ENCODE measurements at regions not wholly inside any gene's neighbourhood (a gene's known extent, or its start where the extent isn't known, plus 50 kb on each side); places are given as distances from the start of the nearest gene placed in this dataset.
"Not testable (repeated sequence)": the region's sequence is repeated elsewhere in the genome, so short reads cannot be mapped to it uniquely, and the experiment has no call there.

DNA sequence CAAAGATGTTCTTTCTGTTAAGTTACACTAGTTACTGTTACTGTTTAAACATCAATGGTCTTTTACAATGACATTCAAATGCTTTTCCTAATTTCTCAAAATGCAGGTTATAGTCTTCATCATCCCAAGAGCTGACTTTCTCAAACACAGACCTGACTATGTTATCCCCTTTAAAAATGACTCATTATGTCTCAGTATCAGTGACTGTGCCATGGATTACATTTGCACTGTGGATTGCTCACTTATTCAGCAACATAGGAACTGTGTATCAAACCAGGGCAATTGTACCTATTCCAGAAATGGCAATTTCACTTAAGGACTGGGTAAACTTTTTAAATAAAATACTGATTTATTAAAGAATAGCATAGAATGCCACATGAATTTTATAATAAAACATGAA is 630.2 kb upstream of the NOVA1 start:
- no peak for TF ChIP-seq POLR2A (IDR thresholded peaks at IDR 0.05; ENCODE audit: low read depth, low read length)

DNA sequence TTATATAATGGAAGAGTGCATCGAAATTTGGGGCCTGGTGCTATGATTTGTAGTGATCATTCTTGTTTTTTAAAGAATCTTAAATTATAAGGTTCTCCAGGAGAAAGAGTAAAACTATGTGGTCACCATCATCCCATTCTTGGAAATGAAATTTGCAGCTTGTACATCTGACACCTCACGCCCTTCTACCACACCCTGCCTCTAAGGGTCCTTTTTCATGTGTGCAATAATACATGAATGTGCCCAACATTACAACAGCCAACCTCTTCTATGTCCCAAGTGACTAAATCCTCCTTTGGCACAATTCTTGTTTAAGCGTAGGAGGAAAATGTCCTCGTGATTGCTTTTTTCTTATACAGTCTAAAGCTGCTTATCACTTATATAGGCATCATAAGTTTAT is 636.5 kb upstream of the NOVA1 start:
- DNase-seq (ENCODE audit: insufficient read length, low spot score) (no peak), FAIRE-seq (no peak)
- TF ChIP-seq POLR2A (IDR thresholded peaks at IDR 0.05; ENCODE audit: low read depth, low read length): no peak

More for the DNA sequence above, 630.2 kb upstream of the NOVA1 start:
- no peak for DNase-seq (ENCODE audit: insufficient read length, low spot score)
- FAIRE-seq: no peak

DNA sequence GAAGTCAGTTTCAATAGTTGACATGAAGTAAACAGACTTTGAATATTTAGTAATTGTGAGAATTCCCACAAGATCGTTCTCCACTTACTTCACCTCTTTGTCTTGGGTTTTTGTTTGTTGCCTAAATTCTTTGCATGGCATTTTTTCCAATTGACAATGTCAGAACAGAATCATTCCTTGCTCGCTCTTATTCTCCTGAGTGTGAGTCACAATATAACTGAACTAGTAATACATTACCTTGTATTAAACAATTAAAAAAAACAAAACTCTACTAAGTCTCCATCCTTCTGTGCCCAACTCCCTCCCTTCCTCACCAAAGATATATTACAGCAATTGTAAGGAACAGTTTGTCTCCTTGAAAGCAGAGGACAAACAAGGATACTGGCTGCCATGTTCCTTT is 638.8 kb upstream of the NOVA1 start:
- no peak for TF ChIP-seq POLR2A (IDR thresholded peaks at IDR 0.05; ENCODE audit: low read depth, low read length)

DNA sequence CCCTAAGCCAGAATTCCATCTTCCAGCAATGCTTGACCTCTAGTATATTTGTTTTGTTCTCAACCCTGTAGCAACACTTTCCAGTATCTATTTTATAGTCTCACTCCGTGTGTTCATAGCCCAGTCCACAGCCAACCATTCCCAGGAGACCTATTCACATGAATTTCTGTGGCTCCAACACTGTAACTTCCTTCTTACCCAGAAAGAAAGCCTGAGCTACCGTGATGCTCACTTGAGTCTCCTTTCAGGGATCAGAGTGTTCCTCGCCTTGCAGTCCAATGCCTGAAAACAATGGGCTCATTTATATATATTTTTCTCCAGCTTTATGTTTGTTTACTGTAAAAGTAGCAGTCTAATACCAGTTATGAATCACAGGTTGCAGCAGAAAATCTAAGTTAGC is 645.0 kb upstream of the NOVA1 start:
- no peak for DNase-seq (ENCODE audit: insufficient read length, low spot score)
- no peak for TF ChIP-seq POLR2A (IDR thresholded peaks at IDR 0.05; ENCODE audit: low read depth, low read length)
- no peak for FAIRE-seq

More for the DNA sequence above, 638.8 kb upstream of the NOVA1 start:
- no peak for FAIRE-seq
- no peak for DNase-seq (ENCODE audit: insufficient read length, low spot score)

DNA sequence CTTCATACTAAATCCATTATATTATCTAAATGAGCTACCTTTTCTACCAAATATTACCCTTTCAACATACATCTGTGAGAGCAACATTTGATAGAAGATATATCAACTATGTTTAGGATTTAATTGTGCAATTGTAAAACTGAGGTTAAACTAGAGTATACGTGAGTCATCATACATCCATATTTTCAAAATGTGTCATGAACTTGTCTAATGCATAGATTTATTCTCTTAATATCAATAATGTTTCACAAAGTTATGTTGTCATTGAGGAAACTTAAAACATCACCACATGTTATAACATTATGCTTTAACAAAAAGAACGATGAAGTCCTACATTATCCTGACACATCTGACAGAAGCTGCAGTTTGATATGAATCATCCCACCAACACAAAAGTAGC is 645.5 kb upstream of the NOVA1 start:
- DNase-seq (ENCODE audit: insufficient read length, low spot score) (no peak), FAIRE-seq (no peak)
- TF ChIP-seq POLR2A (IDR thresholded peaks at IDR 0.05; ENCODE audit: low read depth, low read length): no peak

DNA sequence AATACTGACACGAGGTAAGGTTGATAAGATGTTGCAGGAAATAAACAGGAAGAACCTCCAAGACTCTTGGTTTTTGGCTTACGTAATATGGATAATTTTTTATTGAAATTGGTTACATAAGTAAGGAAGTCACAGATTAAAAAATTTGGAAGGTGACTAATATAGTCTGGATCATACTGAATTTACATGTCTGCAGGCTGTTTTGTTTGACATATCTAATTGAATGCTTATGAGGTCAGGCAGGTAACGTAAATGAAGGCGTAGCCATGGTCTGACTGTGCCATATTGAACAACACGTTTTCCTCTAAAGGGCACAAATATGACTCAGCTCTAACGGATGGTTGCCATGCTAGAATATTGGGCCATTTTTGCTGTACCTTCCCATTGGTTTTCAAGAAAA is 648.1 kb upstream of the NOVA1 start:
- no peak for FAIRE-seq
- DNase-seq (ENCODE audit: insufficient read length, low spot score): no peak
- TF ChIP-seq POLR2A (IDR thresholded peaks at IDR 0.05; ENCODE audit: low read depth, low read length): no peak

DNA sequence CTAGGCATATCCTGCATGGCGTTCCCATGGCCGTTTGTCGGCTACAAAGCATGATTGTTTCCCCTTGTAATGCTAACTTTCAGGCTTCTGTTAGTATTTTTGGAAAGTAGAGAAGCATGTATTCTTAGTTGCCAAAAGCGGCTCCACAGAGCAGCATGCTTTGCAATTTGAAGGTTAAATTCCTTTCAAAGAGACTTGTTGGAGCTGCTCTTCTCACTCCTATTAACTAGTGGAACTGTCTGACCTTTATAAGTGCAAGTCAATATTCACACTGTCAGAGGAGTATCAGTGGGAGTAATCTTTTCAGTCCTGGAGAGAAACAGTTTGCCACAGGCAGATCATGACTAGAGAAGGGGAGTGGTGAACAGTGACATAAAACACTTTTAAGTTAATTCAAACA is 656.1 kb upstream of the NOVA1 start:
- TF ChIP-seq POLR2A (IDR thresholded peaks at IDR 0.05; ENCODE audit: low read depth, low read length): no peak
- no peak for FAIRE-seq

DNA sequence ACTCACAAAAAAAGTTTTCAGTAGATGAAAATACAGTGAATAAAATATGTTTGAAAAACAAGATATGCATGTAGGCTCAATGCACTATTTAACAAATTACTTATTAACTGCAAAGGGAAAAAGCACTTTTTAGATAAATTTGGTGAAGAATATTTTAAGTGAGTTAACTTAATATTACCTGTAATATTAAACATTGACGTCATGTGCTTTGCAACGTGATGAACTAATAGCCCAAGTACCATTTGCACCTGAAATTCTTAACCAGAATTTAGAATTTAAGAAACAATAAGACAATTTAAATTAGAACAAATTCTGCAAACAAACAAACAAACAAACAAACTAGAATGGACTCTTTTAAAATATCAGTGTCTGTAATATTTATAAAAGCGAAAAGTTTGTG is 659.0 kb upstream of the NOVA1 start:
- TF ChIP-seq POLR2A (IDR thresholded peaks at IDR 0.05; ENCODE audit: low read depth, low read length): no peak
- FAIRE-seq (no peak), DNase-seq (ENCODE audit: insufficient read length, low spot score) (no peak)

More for the DNA sequence above, 656.1 kb upstream of the NOVA1 start:
- DNase-seq (ENCODE audit: insufficient read length, low spot score): no peak

DNA sequence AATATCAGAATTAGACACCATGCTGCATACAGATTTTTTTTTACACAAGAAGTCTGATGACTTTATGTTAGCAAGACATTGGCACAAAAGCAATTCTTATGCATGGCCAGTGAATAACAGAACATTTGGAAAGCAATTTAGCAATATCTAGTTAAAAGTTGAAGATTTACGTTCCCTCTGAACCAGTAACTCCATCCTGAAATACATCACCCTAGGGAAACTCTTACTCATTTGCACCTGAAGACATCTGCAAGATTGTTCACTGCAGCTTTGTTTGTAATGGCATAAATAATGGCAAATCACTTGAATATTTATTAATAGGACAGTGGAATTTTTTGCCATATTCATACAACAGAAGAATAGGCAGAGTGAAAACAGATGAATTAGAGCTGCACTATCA is 670.0 kb upstream of the NOVA1 start:
- DNase-seq (ENCODE audit: insufficient read length, low spot score) (no peak), FAIRE-seq (no peak)
- TF ChIP-seq POLR2A (IDR thresholded peaks at IDR 0.05; ENCODE audit: low read depth, low read length): no peak

DNA sequence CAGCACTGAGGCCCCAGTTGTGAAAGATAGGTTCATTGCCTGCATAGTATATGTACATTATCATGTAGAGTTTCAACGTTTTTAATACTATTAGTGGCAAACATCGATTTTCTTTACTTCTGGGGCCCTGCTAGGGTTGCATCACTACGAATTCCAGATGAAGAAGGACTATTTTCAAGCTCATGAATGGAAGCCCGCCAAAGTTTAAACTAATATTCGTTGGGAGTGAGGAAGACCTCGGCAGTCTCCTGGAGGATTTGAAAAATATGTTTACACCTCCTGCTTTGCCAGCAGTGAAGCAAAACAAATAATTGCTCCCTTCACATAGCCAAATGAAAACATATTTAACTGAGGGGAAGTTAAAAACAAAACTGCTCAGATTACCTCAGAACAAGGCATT is 672.9 kb upstream of the NOVA1 start:
- DNase-seq (ENCODE audit: insufficient read length, low spot score) (no peak), FAIRE-seq (no peak)
- TF ChIP-seq POLR2A (IDR thresholded peaks at IDR 0.05; ENCODE audit: low read depth, low read length): no peak

DNA sequence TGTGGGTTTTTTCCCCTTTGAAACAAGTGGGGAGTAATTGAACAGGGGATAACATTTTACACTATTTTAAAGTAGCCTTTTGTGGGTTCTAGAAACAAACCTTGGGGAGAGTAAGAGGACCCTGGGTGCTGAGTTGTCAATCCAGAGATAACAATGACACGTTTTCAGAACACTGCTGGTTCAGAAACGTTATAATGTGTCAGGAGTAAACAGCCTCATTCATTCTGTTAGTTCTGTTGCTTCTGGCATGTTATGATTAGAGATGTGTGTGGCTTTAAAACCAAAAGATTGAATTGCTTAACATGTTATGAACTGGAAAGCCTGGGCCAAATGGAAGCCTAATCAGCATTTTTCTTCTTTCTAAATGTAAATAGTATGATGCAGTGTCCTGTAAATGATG is 680.5 kb upstream of the NOVA1 start:
- TF ChIP-seq POLR2A (IDR thresholded peaks at IDR 0.05; ENCODE audit: low read depth, low read length): no peak
- no peak for FAIRE-seq
- no peak for DNase-seq (ENCODE audit: insufficient read length, low spot score)

DNA sequence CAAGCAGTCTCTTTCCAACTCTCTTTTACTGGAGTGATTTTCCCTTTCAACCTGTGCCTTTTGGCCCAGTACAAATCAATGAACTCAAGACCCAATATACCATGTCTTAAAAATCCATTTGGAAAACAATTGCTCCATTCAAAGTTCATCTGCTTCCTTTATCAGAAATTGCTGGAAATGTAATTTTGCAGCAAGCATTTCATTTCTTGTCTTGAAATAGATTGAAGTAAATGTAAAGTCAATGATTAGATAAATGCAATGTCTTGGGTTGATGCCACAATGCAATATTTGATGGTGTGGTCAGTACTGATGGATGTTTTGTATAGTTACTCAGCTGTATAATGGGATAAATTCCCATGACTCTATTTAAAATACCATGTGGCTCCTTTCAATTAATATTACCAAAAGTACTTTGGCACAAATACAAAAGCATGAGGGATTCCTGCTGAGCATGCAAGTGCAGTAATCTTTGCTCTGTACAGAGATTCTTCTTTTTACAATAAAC is 707.7 kb upstream of the NOVA1 start:
- no peak for TF ChIP-seq POLR2A (IDR thresholded peaks at IDR 0.05; ENCODE audit: low read depth, low read length)
- FAIRE-seq (no peak), DNase-seq (ENCODE audit: insufficient read length, low spot score) (no peak)

DNA sequence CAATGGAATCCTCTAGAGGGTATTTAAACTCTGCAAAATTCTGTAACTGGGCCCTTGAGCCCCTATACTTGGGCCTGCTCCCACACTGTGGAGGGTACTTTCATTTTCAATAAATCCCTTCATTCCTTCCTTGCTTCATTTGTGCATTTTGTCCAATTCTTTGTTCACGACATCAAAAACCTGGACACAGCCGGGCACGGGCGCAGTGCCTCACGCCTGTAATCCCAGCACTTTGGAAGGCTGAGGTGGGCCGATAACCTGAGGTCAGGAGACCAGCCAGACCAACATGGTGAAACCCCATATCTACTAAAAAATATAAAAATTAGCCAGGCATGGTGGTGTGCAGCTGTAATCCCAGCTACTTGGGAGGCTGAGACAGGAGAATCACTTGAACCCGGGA is 714.9 kb upstream of the NOVA1 start:
- not testable (repeated sequence) for FAIRE-seq

DNA sequence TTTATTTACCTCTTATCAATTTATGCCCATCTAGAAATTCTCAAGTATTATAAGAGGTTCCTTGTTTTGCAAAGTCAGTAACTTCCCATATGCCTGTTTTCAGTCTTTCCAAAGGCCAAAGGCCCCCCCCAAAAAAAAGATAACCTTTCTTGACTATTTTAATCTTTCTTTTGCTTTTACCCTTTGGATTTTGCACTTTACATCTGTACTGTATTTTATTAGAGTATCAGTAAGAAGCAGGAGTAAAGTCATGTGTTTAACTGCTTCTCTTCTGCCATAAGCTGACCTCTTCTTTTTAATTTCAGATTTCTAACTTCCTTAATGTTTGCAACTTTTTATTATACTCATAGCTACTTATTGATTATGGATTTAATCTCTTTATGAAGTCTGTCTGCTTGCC is 716.4 kb upstream of the NOVA1 start:
- TF ChIP-seq POLR2A (IDR thresholded peaks at IDR 0.05; ENCODE audit: low read depth, low read length): no peak
- DNase-seq (ENCODE audit: insufficient read length, low spot score) (no peak), FAIRE-seq (no peak)

More for the DNA sequence above, 714.9 kb upstream of the NOVA1 start:
- not testable (repeated sequence) for DNase-seq (ENCODE audit: insufficient read length, low spot score)

DNA sequence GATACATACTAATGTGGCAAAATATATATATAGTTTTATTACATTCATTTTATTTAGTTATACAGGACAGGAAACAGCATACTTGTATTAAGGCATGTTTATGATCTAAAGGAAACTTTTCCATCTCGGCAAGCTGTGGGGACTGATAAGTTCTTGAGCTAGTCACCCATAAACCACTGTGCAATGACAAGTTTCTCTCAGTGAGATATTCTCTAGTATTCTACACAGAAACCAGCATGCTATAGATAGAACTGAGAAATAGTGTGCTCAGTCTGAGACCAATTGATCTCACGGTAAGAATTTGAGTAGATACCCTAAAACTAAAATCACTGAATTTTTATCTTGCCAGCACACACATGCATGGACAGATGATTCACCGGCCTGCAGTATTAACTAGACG is 717.6 kb upstream of the NOVA1 start:
- FAIRE-seq (no peak), DNase-seq (ENCODE audit: insufficient read length, low spot score) (no peak)
- no peak for TF ChIP-seq POLR2A (IDR thresholded peaks at IDR 0.05; ENCODE audit: low read depth, low read length)

DNA sequence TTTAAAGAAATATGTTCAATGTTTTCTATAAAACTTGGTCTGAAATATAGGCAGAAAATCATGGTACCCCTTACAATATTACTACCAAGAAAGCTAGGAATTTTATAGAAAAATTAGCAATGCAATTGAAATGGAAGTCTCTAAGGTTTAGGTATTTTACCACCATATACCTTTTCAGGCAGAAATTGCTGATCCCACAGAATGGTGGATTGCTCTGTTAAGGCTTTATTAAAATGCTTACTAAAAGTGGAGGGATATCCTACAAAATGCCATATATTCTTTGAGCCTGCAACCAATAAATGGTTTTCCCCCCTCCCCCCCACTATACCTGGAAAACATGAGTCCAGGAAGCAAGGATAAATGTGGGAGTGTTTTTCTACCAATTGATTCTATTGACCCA is 718.1 kb upstream of the NOVA1 start:
- TF ChIP-seq POLR2A (IDR thresholded peaks at IDR 0.05; ENCODE audit: low read depth, low read length): no peak
- FAIRE-seq (no peak), DNase-seq (ENCODE audit: insufficient read length, low spot score) (no peak)

Data from H54 (cell line).